ENCODE measurements at regions not wholly inside any gene's neighbourhood (a gene's known extent, or its start where the extent isn't known, plus 50 kb on each side); places are given as distances from the start of the nearest gene placed in this dataset.

GRCh38 chr4:29540439-29541102 is 1179.6 kb upstream of the PCDH7 start:
- no peak for TF ChIP-seq CTCF (IDR thresholded peaks at IDR 0.05)
- no peak for TF ChIP-seq POLR2A (IDR thresholded peaks at IDR 0.05)
- no peak for TF ChIP-seq EP300 (IDR thresholded peaks at IDR 0.05)

Measured in tibial nerve (tissue), 4 donors.